Muscle layer of colon (tissue), 2 donors: ENCODE measurements at regions not wholly inside any gene's neighbourhood (a gene's known extent, or its start where the extent isn't known, plus 50 kb on each side); places are given as distances from the start of the nearest gene placed in this dataset.

Experiments used
- H3K27ac ChIP-seq: one replicate; pipeline ENCODE4 v1.7.0; 2013; ENCODE audit warnings: low read depth, mild to moderate bottlenecking, low read length, moderate library complexity
- H3K27me3 ChIP-seq, 2 donors: one replicate each; pipeline ENCODE4 v1.7.0; 2013; ENCODE audit warnings: low read length in 2 of 2, mild to moderate bottlenecking in 2 of 2; ENCODE audit not compliant: insufficient read depth in 2 of 2, control insufficient read depth in 1 of 2
- H3K36me3 ChIP-seq: one replicate; pipeline ENCODE4 v1.7.0; 2013; ENCODE audit warnings: mild to moderate bottlenecking, low read length; ENCODE audit not compliant: insufficient read depth
- H3K4me1 ChIP-seq: one replicate; pipeline ENCODE4 v1.7.0; 2013; ENCODE audit warnings: mild to moderate bottlenecking, low read length; ENCODE audit not compliant: insufficient read depth
- H3K4me3 ChIP-seq, 2 donors: one replicate each; pipeline ENCODE4 v1.7.0; 2013; ENCODE audit warnings: low read length in 2 of 2, low read depth in 1 of 2, mild to moderate bottlenecking in 1 of 2, moderate library complexity in 1 of 2
- H3K9ac ChIP-seq: one replicate; pipeline ENCODE4 v1.7.0; 2013; ENCODE audit warnings: low read length
- H3K9me3 ChIP-seq: one replicate; pipeline ENCODE4 v1.7.0; 2013; ENCODE audit warnings: mild to moderate bottlenecking, low read length
- donor health status: abdominal sarcoma.
- donor health status: Adenocarcinoma of cecum.

GRCh38 chrX:720825-721224, 90.2 kb downstream of the SHOX start:
- Histone ChIP-seq H3K4me1 (no peaks in the 10 kb centered on the region), H3K36me3 (no peaks in the 10 kb centered on the region), H3K9me3 (peaks cover 7% of the 10 kb centered on the region), H3K27me3 (no peaks in the 10 kb centered on the region), H3K9ac (no peak overlapping the region), H3K27ac (no peak overlapping the region), H3K4me3 (no peak overlapping the region)

GRCh38 chrX:720250-720649, 89.7 kb downstream of the SHOX start:
- Histone ChIP-seq H3K9me3 (peaks cover 7% of the 10 kb centered on the region), H3K36me3 (no peaks in the 10 kb centered on the region), H3K4me1 (no peaks in the 10 kb centered on the region), H3K27ac (no peak overlapping the region), H3K4me3 (no peak overlapping the region), H3K27me3 (no peaks in the 10 kb centered on the region), H3K9ac (no peak overlapping the region)

GRCh38 chrX:716136-716535, 85.5 kb downstream of the SHOX start:
- no peak overlapping the region for H3K27ac ChIP-seq
- H3K36me3 ChIP-seq = no peaks in the 10 kb centered on the region
- no peaks in the 10 kb centered on the region for H3K4me1 ChIP-seq
- no peaks in the 10 kb centered on the region for H3K27me3 ChIP-seq
- no peak overlapping the region for H3K9ac ChIP-seq
- no peak overlapping the region for H3K4me3 ChIP-seq
- no peaks in the 10 kb centered on the region for H3K9me3 ChIP-seq

- Histone ChIP-seq H3K4me1 (no peaks in the 10 kb centered on the region), H3K36me3 (no peaks in the 10 kb centered on the region), H3K9ac (no peak overlapping the region), H3K9me3 (no peaks in the 10 kb centered on the region), H3K4me3 (no peak overlapping the region), H3K27ac (no peak overlapping the region), H3K27me3 (no peaks in the 10 kb centered on the region)
These were observed 83.5 kb downstream of the SHOX start for GRCh38 chrX:714131-714530.
